A549 (cell line): ENCODE measurements at regions not wholly inside any gene's neighbourhood (a gene's known extent, or its start where the extent isn't known, plus 50 kb on each side); places are given as distances from the start of the nearest gene placed in this dataset.

Experiments used
- ATAC-seq, 2 experiments: fragments of 200-7000 bp in 1 of 2; fragments of >200 bp in 1 of 2; cut with Nextera tagmentation in 1 of 2; cut with Tn5 transposase in 1 of 2; 3 replicates each; pipeline versions ENCODE4 v1.8.0 to v1.9.1; 2018 to 2020; ENCODE audit warnings: mild to moderate bottlenecking in 1 of 2, moderate library complexity in 1 of 2
- CTCF ChIA-PET: fragments of 300-600 bp; sonication (Branson Sonifier 250); formaldehyde crosslinking; extraction: SDS; loops from one replicate; lab custom pipeline; 2021; ENCODE audit warnings: antibody characterized with exemption, inconsistent platforms; lab: Yijun Ruan, JAX
- POLR2A ChIA-PET: fragments of 350-600 bp; formaldehyde crosslinking; extraction: SDS; loops from one replicate; lab custom pipeline; 2021; ENCODE audit warnings: antibody characterized with exemption, inconsistent platforms; lab: Yijun Ruan, JAX
- DNase-seq, 2 experiments: peaks; one replicate each; pipeline versions ENCODE4 v3.0.0 to v3.0.0-alpha.2; 2011 to 2016; ENCODE audit warnings: low read depth in 1 of 2, low spot score in 1 of 2
- FAIRE-seq: peaks from 2 replicates; lab custom pipeline; 2011; peaks lifted over from hg19 to GRCh38; lab: Jason Lieb, UNC
- H3K27ac ChIP-seq, 2 experiments: fragments of >200 bp; sonication (Bioruptor Twin); formaldehyde crosslinking; 3 replicates each; pipeline ENCODE4 v1.5.1; 2016 to 2017
- H3K4me1 ChIP-seq: fragments of >200 bp; sonication (Bioruptor Twin); formaldehyde crosslinking; 3 replicates; pipeline ENCODE4 v1.6.1; 2016
- H3K4me2 ChIP-seq: fragments of >200 bp; sonication (Bioruptor Twin); formaldehyde crosslinking; 3 replicates; pipeline ENCODE4 v1.6.1; 2016
- H3K4me3 ChIP-seq: fragments of >200 bp; sonication (Bioruptor Twin); formaldehyde crosslinking; 3 replicates; pipeline ENCODE4 v1.5.1; 2016
- H3K9me3 ChIP-seq: fragments of >200 bp; sonication (Bioruptor Twin); formaldehyde crosslinking; 3 replicates; pipeline ENCODE4 v1.6.1; 2016
- BHLHE40 ChIP-seq: IDR thresholded peaks from 2 replicates; pipeline ENCODE4 v1.6.1; 2012; ENCODE audit warnings: low read depth, low read length, inconsistent platforms
- CEBPB ChIP-seq, 2 experiments: fragments of >200 bp in 1 of 2; sonication (Bioruptor Twin) in 1 of 2; formaldehyde crosslinking in 1 of 2; IDR thresholded peaks; 2 replicates each; pipeline ENCODE4 v1.6.1; 2012 to 2016
- CHD2 ChIP-seq: fragments of 150-350 bp; IDR thresholded peaks from 2 replicates; pipeline ENCODE4 v1.6.1; 2014; ENCODE audit warnings: low read length; ENCODE audit not compliant: partially characterized antibody
- CTCF ChIP-seq: fragments of >200 bp; sonication (Bioruptor Twin); formaldehyde crosslinking; IDR thresholded peaks from 3 replicates; pipeline ENCODE4 v1.5.1; 2016
- E2F6 ChIP-seq: IDR thresholded peaks from 2 replicates; pipeline ENCODE4 v1.6.1; 2012; ENCODE audit warnings: low read depth, borderline replicate concordance
- GATA3 ChIP-seq: IDR thresholded peaks from 2 replicates; pipeline ENCODE4 v1.6.1; 2012; ENCODE audit warnings: borderline replicate concordance
- HES2 ChIP-seq: fragments of >200 bp; sonication (Bioruptor Twin); formaldehyde crosslinking; IDR thresholded peaks from 2 replicates; pipeline ENCODE4 v1.6.1; 2016
- HEYL ChIP-seq: fragments of 250-450 bp; sonication (Bioruptor Pico); IDR thresholded peaks from 2 replicates; pipeline ENCODE4 v1.8.0; 2021; ENCODE audit warnings: mild to moderate bottlenecking, moderate library complexity
- HOXA7 ChIP-seq: fragments of 250-450 bp; sonication (Bioruptor Pico); IDR thresholded peaks from 2 replicates; pipeline ENCODE4 v1.5.0; 2020; ENCODE audit warnings: mild to moderate bottlenecking, moderate library complexity
- JUNB ChIP-seq: fragments of >200 bp; sonication (Bioruptor Twin); formaldehyde crosslinking; IDR thresholded peaks from 2 replicates; pipeline ENCODE4 v1.6.1; 2016
- KDM1A ChIP-seq: fragments of 200-600 bp; sonication (generic); IDR thresholded peaks from 2 replicates; pipeline ENCODE4 v1.6.1; 2016; ENCODE audit warnings: low read depth, mild to moderate bottlenecking
- MAFK ChIP-seq: fragments of 450-650 bp; IDR thresholded peaks from 2 replicates; pipeline ENCODE4 v1.6.1; 2014; ENCODE audit not compliant: partially characterized antibody
- MAZ ChIP-seq: fragments of 150-350 bp; IDR thresholded peaks from 2 replicates; pipeline ENCODE4 v1.6.1; 2014; ENCODE audit warnings: antibody characterized with exemption, low read depth, low read length, borderline replicate concordance
- NPAS2 ChIP-seq: fragments of 250-450 bp; sonication (Bioruptor Pico); IDR thresholded peaks from 2 replicates; pipeline ENCODE4 v1.8.0; 2022; ENCODE audit warnings: mild to moderate bottlenecking, moderate library complexity, borderline replicate concordance
- PBX3 ChIP-seq: IDR thresholded peaks from 2 replicates; pipeline ENCODE4 v1.6.1; 2012
- RFX5 ChIP-seq: fragments of 450-650 bp; IDR thresholded peaks from 2 replicates; pipeline ENCODE4 v1.7.1; 2014; ENCODE audit warnings: antibody characterized with exemption, mild to moderate bottlenecking, moderate library complexity
- SREBF2 ChIP-seq: fragments of 450-650 bp; IDR thresholded peaks from 2 replicates; pipeline ENCODE4 v1.6.1; 2014; ENCODE audit warnings: mild to moderate bottlenecking, moderate library complexity
- TFCP2L1 ChIP-seq: fragments of 250-450 bp; sonication (Bioruptor Pico); IDR thresholded peaks from 2 replicates; pipeline ENCODE4 v1.5.0; 2021; ENCODE audit warnings: mild to moderate bottlenecking
- ZC3H11A ChIP-seq: fragments of 450-650 bp; IDR thresholded peaks from 2 replicates; pipeline ENCODE4 v1.6.1; 2014; ENCODE audit warnings: antibody characterized with exemption, mild to moderate bottlenecking
- ZFP36 ChIP-seq: fragments of 450-650 bp; IDR thresholded peaks from 2 replicates; pipeline ENCODE4 v1.6.1; 2014; ENCODE audit warnings: borderline replicate concordance; ENCODE audit not compliant: partially characterized antibody
- ZNF302 ChIP-seq: fragments of 250-450 bp; sonication (Bioruptor Pico); IDR thresholded peaks from 2 replicates; pipeline ENCODE4 v1.9.0; 2021; ENCODE audit warnings: inconsistent platforms, mild to moderate bottlenecking, moderate library complexity
- WGBS: methylation state at CpG from one replicate; pipeline ENCODE4 v1.1.6; 2017; ENCODE audit errors: missing lambda C conversion rate; 5-methylcytosine and 5-hydroxymethylcytosine counted together

- Histone ChIP-seq H3K4me2 (no peak overlapping the region), H3K4me3 (no peak overlapping the region), H3K9me3 (no peaks in the 10 kb centered on the region), H3K27ac (no peak overlapping the region), H3K4me1 (no peaks in the 10 kb centered on the region)
- ATAC-seq, result no peak
- TF ChIP-seq HEYL (CRISPR knock-in tag) (no peak), RFX5 (no peak), ZC3H11A (no peak), ZNF302 (CRISPR knock-in tag) (no peak), KDM1A (no peak), JUNB (no peak), BHLHE40 (no peak), CTCF (no peak), MAFK (no peak), SREBF2 (no peak), CHD2 (no peak), MAZ (no peak), GATA3 (no peak), HOXA7 (no peak), PBX3 (no peak), HES2 (no peak), E2F6 (no peak)
- DNase-seq, result no peak
- CTCF ChIA-PET, result interaction anchor here (1.2 kb wide), 1 partner anchor 66 kb away, joined by 3 read pairs; no protein-coding TSS in a partner anchor
- WGBS, result 69% methylated on average over 4 of the region's 4 CpGs
- POLR2A ChIA-PET, result no interaction called here
- FAIRE-seq, result no peak
Observed at GRCh38 chr10:93182049-93182327, 108.3 kb downstream of the CYP26A1 start.

- no peaks in the 10 kb centered on the region for H3K4me1 ChIP-seq
- DNase-seq, result no peak
- no peak for ATAC-seq
- FAIRE-seq, result no peak
- POLR2A ChIA-PET, result no interaction called here
- no peak overlapping the region for H3K4me3 ChIP-seq
- H3K9me3 ChIP-seq, result no peaks in the 10 kb centered on the region
- CTCF ChIA-PET, result interaction anchor here (0.9 kb wide), 1 partner anchor 37 kb away, joined by 3 read pairs; no protein-coding TSS in a partner anchor
- H3K27ac ChIP-seq, result no peak overlapping the region
- TF ChIP-seq NPAS2 (CRISPR knock-in tag), result no peak
- no peak for TF ChIP-seq ZFP36
- no peak for TF ChIP-seq CEBPB (IDR thresholded peaks at IDR 0.05)
- TF ChIP-seq GATA3, result no peak
- no peak overlapping the region for H3K4me2 ChIP-seq
Observed at GRCh38 chr10:93182790-93183189, 109.1 kb downstream of the CYP26A1 start.

GRCh38 chr10:93186653-93187052 lies 113.0 kb downstream of the CYP26A1 start:
- FAIRE-seq (no peak), ATAC-seq (no peak), DNase-seq (no peak)
- Histone ChIP-seq H3K4me2 (no peak overlapping the region), H3K9me3 (no peaks in the 10 kb centered on the region), H3K27ac (no peak overlapping the region), H3K4me1 (no peaks in the 10 kb centered on the region), H3K4me3 (no peak overlapping the region)
- TF ChIP-seq TFCP2L1 (CRISPR knock-in tag), result no peak
- ChIA-PET CTCF (interaction anchor here (1.3 kb wide), 1 partner anchor 222 kb away, joined by 3 read pairs; no protein-coding TSS in a partner anchor), POLR2A (no interaction called here)
- 35% methylated on average over 2 of the region's 2 CpGs for WGBS
